A673 (cell line): ENCODE measurements at regions not wholly inside any gene's neighbourhood (a gene's known extent, or its start where the extent isn't known, plus 50 kb on each side); places are given as distances from the start of the nearest gene placed in this dataset.

Experiments
- EZH2 ChIP-seq: fragments of 200-600 bp; sonication (generic); IDR thresholded peaks from 2 replicates; pipeline ENCODE4 v1.6.1; 2017; ENCODE audit warnings: borderline replicate concordance, low read depth, mild to moderate bottlenecking, mixed read lengths, antibody characterized with exemption, low read length; ENCODE audit not compliant: poor library complexity, severe bottlenecking
- TF ChIP-seq, protein P1 (sequence below): fragments of 300-800, 200-600 bp; sonication (generic); conservative IDR thresholded peaks from 2 replicates; pipeline ENCODE4 v1.5.1; 2017; ENCODE audit warnings: low read depth, mild to moderate bottlenecking, antibody characterized with exemption, low read length, moderate library complexity, mixed read lengths

DNA sequence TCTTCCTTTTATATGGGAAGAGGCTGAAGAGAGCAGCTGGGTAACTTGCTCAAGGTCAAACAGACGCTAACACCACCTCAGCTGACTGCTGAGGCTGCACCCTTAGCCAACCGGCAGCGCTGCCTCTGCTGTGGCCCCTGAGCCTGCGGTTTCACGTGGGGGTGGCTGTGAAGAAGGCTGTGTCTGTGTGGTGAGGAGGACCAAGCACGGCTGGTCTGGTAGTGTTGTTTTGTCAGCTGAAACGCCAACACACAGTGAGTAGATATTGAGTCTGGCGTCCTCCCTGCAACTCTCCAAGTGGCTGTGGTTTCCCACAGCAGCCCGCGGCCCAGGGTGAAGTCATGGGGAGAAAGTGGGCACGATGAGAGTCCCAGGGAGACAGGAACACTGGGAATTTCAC lies 69.6 kb downstream of the THNSL2 start:
- TF ChIP-seq, protein P1, sequence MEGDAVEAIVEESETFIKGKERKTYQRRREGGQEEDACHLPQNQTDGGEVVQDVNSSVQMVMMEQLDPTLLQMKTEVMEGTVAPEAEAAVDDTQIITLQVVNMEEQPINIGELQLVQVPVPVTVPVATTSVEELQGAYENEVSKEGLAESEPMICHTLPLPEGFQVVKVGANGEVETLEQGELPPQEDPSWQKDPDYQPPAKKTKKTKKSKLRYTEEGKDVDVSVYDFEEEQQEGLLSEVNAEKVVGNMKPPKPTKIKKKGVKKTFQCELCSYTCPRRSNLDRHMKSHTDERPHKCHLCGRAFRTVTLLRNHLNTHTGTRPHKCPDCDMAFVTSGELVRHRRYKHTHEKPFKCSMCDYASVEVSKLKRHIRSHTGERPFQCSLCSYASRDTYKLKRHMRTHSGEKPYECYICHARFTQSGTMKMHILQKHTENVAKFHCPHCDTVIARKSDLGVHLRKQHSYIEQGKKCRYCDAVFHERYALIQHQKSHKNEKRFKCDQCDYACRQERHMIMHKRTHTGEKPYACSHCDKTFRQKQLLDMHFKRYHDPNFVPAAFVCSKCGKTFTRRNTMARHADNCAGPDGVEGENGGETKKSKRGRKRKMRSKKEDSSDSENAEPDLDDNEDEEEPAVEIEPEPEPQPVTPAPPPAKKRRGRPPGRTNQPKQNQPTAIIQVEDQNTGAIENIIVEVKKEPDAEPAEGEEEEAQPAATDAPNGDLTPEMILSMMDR: no peak
- TF ChIP-seq EZH2: no peak
